Activated CD8-positive, alpha-beta T cell treated with anti-CD3 and anti-CD28 coated beads, Interleukin-2, amount 10 ng/mL, durations not matched to agents 7 days and 5 days (primary cell): ENCODE measurements at regions not wholly inside any gene's neighbourhood (a gene's known extent, or its start where the extent isn't known, plus 50 kb on each side); places are given as distances from the start of the nearest gene placed in this dataset.

ENCODE experiments used
- ATAC-seq: fragments of 150-1000 bp; cut with Tn5 transposase; one replicate; pipeline ENCODE4 v1.10.0; 2021; ENCODE audit warnings: moderate library complexity
- CTCF ChIA-PET: fragments of 350-600 bp; sonication (Branson Sonifier 250); formaldehyde crosslinking; loops from one replicate; lab custom pipeline; 2021; ENCODE audit warnings: antibody characterized with exemption; lab: Charles Lee
- POLR2A ChIA-PET: fragments of 350-600 bp; sonication (Branson Sonifier 250); formaldehyde crosslinking; loops from one replicate; lab custom pipeline; 2021; ENCODE audit warnings: antibody characterized with exemption; lab: Charles Lee
- DNase-seq: peaks from one replicate; pipeline ENCODE4 v3.0.0-alpha.2; 2020
- H3K27ac Mint-ChIP-seq: one replicate; pipeline ENCODE4 v1.8.0; 2021; ENCODE audit warnings: mild to moderate bottlenecking, mixed read lengths
- H3K27me3 Mint-ChIP-seq: one replicate; pipeline ENCODE4 v1.8.0; 2021; ENCODE audit warnings: low read depth, mixed read lengths
- H3K36me3 Mint-ChIP-seq: one replicate; pipeline ENCODE4 v1.8.0; 2021; ENCODE audit warnings: low read depth, mixed read lengths
- H3K4me1 Mint-ChIP-seq: one replicate; pipeline ENCODE4 v1.8.0; 2021; ENCODE audit warnings: low read depth, mixed read lengths
- H3K4me3 Mint-ChIP-seq: one replicate; pipeline ENCODE4 v1.8.0; 2021; ENCODE audit warnings: mild to moderate bottlenecking, mixed read lengths
- H3K9me3 Mint-ChIP-seq: one replicate; pipeline ENCODE4 v1.8.0; 2022; ENCODE audit warnings: mixed read lengths; ENCODE audit not compliant: insufficient read depth

GRCh38 chr5:135651156-135651555, 72.4 kb upstream of the CXCL14 start:
- ATAC-seq: no peak
- Mint-ChIP-seq H3K9me3 (no peaks in the 10 kb centered on the region), H3K4me1 (no peaks in the 10 kb centered on the region), H3K27ac (no peak overlapping the region), H3K4me3 (no peak overlapping the region), H3K36me3 (no peaks in the 10 kb centered on the region), H3K27me3 (no peaks in the 10 kb centered on the region)
- DNase-seq: no peak
- ChIA-PET CTCF (no interaction called here), POLR2A (no interaction called here)

GRCh38 chr5:135650081-135650480, 71.3 kb upstream of the CXCL14 start:
- Mint-ChIP-seq H3K36me3 (no peaks in the 10 kb centered on the region), H3K4me1 (no peaks in the 10 kb centered on the region), H3K4me3 (no peak overlapping the region), H3K27ac (no peak overlapping the region), H3K9me3 (no peaks in the 10 kb centered on the region), H3K27me3 (no peaks in the 10 kb centered on the region)
- ATAC-seq (no peak), DNase-seq (no peak)
- POLR2A ChIA-PET: no interaction called here
- CTCF ChIA-PET: no interaction called here

GRCh38 chr5:135649435-135649834, 70.6 kb upstream of the CXCL14 start:
- Mint-ChIP-seq H3K27me3 (no peaks in the 10 kb centered on the region), H3K4me3 (no peak overlapping the region), H3K9me3 (no peaks in the 10 kb centered on the region), H3K4me1 (no peaks in the 10 kb centered on the region), H3K27ac (no peak overlapping the region), H3K36me3 (no peaks in the 10 kb centered on the region)
- DNase-seq (no peak), ATAC-seq (no peak)
- ChIA-PET POLR2A (no interaction called here), CTCF (no interaction called here)

- no peaks in the 10 kb centered on the region for H3K9me3 Mint-ChIP-seq
- CTCF ChIA-PET: no interaction called here
- no peaks in the 10 kb centered on the region for H3K27me3 Mint-ChIP-seq
- DNase-seq (no peak), ATAC-seq (no peak)
- H3K4me1 Mint-ChIP-seq: no peaks in the 10 kb centered on the region
- H3K36me3 Mint-ChIP-seq: no peaks in the 10 kb centered on the region
- no peak overlapping the region for H3K4me3 Mint-ChIP-seq
- H3K27ac Mint-ChIP-seq: no peak overlapping the region
- POLR2A ChIA-PET: no interaction called here
Measured at GRCh38 chr5:135648116-135648515, 69.3 kb upstream of the CXCL14 start.

GRCh38 chr5:135645336-135646180, 66.8 kb upstream of the CXCL14 start:
- POLR2A ChIA-PET: no interaction called here
- DNase-seq: no peak
- no peaks in the 10 kb centered on the region for H3K9me3 Mint-ChIP-seq

GRCh38 chr5:135644816-135645215, 66.0 kb upstream of the CXCL14 start:
- DNase-seq (no peak), ATAC-seq (no peak)
- peaks cover 5% of the 10 kb centered on the region for H3K27me3 Mint-ChIP-seq
- ChIA-PET POLR2A (no interaction called here), CTCF (no interaction called here)
- no peak overlapping the region for H3K27ac Mint-ChIP-seq
- no peaks in the 10 kb centered on the region for H3K4me1 Mint-ChIP-seq
- H3K4me3 Mint-ChIP-seq: no peak overlapping the region
- H3K36me3 Mint-ChIP-seq: no peaks in the 10 kb centered on the region
- no peaks in the 10 kb centered on the region for H3K9me3 Mint-ChIP-seq

More at GRCh38 chr5:135645336-135646180, 66.8 kb upstream of the CXCL14 start:
- CTCF ChIA-PET: no interaction called here
- no peak for ATAC-seq
- no peaks in the 10 kb centered on the region for H3K4me1 Mint-ChIP-seq
- H3K27ac Mint-ChIP-seq: no peak overlapping the region
- peaks cover 3% of the 10 kb centered on the region for H3K27me3 Mint-ChIP-seq
- no peak overlapping the region for H3K4me3 Mint-ChIP-seq
- H3K36me3 Mint-ChIP-seq: no peaks in the 10 kb centered on the region

- Mint-ChIP-seq H3K36me3 (no peaks in the 10 kb centered on the region), H3K27me3 (peaks cover 5% of the 10 kb centered on the region), H3K4me1 (no peaks in the 10 kb centered on the region), H3K4me3 (no peak overlapping the region), H3K9me3 (no peaks in the 10 kb centered on the region), H3K27ac (no peak overlapping the region)
- DNase-seq: no peak
- ATAC-seq: no peak
- ChIA-PET POLR2A (no interaction called here), CTCF (no interaction called here)
Measured at GRCh38 chr5:135643881-135644766, 65.3 kb upstream of the CXCL14 start.

- CTCF ChIA-PET: no interaction called here
- POLR2A ChIA-PET: interaction anchor here (0.6 kb wide), 1 partner anchor 471 kb away, joined by 4 read pairs; no protein-coding TSS in a partner anchor
- Mint-ChIP-seq H3K4me3 (no peak overlapping the region), H3K36me3 (no peaks in the 10 kb centered on the region), H3K4me1 (no peaks in the 10 kb centered on the region), H3K27me3 (peaks cover 5% of the 10 kb centered on the region), H3K27ac (no peak overlapping the region), H3K9me3 (no peaks in the 10 kb centered on the region)
- DNase-seq (no peak), ATAC-seq (no peak)
Measured at GRCh38 chr5:135642934-135643333, 64.1 kb upstream of the CXCL14 start.

- DNase-seq (no peak), ATAC-seq (no peak)
- no peaks in the 10 kb centered on the region for H3K36me3 Mint-ChIP-seq
- no peaks in the 10 kb centered on the region for H3K4me1 Mint-ChIP-seq
- no peak overlapping the region for H3K27ac Mint-ChIP-seq
- ChIA-PET POLR2A (interaction anchor here (0.6 kb wide), 1 partner anchor 471 kb away, joined by 4 read pairs; no protein-coding TSS in a partner anchor), CTCF (no interaction called here)
- no peak overlapping the region for H3K4me3 Mint-ChIP-seq
- no peaks in the 10 kb centered on the region for H3K9me3 Mint-ChIP-seq
- H3K27me3 Mint-ChIP-seq: peaks cover 7% of the 10 kb centered on the region
Measured at GRCh38 chr5:135642488-135642870, 63.7 kb upstream of the CXCL14 start.

GRCh38 chr5:135641734-135642487, 63.1 kb upstream of the CXCL14 start:
- Mint-ChIP-seq H3K4me3 (no peak overlapping the region), H3K27ac (no peak overlapping the region), H3K36me3 (no peaks in the 10 kb centered on the region), H3K4me1 (no peaks in the 10 kb centered on the region), H3K27me3 (peaks cover 10% of the 10 kb centered on the region), H3K9me3 (no peaks in the 10 kb centered on the region)
- ChIA-PET CTCF (no interaction called here), POLR2A (no interaction called here)
- DNase-seq (no peak), ATAC-seq (no peak)

GRCh38 chr5:135641319-135641718, 62.5 kb upstream of the CXCL14 start:
- peaks cover 10% of the 10 kb centered on the region for H3K27me3 Mint-ChIP-seq
- POLR2A ChIA-PET: no interaction called here
- DNase-seq: no peak

More at GRCh38 chr5:135641319-135641718, 62.5 kb upstream of the CXCL14 start:
- Mint-ChIP-seq H3K27ac (no peak overlapping the region), H3K4me3 (no peak overlapping the region), H3K9me3 (no peaks in the 10 kb centered on the region), H3K36me3 (no peaks in the 10 kb centered on the region), H3K4me1 (no peaks in the 10 kb centered on the region)
- ATAC-seq: no peak
- CTCF ChIA-PET: no interaction called here
